GM21515 (cell line): ENCODE measurements at regions not wholly inside any gene's neighbourhood (a gene's known extent, or its start where the extent isn't known, plus 50 kb on each side); places are given as distances from the start of the nearest gene placed in this dataset.

ENCODE experiments used
- ATAC-seq: cut with Tn5 transposase; IDR thresholded peaks from one replicate; pipeline ENCODE4 v1.9.1; 2021; ENCODE audit not compliant: unreplicated experiment

DNA sequence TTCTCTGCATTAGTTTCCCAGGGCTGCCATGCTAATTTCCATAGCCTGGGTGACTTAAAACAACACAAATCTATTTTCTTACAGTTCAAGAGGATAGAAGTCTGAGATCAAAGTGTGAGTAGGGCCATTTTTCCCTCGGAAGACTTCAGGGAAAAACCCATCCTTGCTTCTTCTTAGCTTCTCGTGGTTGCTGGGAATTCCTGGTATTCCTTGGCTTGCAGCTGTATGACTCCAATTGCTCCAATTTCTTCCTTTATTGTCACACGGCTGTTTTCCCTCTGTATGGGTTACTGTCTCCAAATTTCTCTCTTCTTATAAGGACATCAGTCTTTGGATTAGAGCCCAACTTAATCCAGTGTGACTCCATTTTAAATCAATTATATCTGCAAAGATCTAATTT is 128.4 kb upstream of the JAG1 start:
- no peak for ATAC-seq

DNA sequence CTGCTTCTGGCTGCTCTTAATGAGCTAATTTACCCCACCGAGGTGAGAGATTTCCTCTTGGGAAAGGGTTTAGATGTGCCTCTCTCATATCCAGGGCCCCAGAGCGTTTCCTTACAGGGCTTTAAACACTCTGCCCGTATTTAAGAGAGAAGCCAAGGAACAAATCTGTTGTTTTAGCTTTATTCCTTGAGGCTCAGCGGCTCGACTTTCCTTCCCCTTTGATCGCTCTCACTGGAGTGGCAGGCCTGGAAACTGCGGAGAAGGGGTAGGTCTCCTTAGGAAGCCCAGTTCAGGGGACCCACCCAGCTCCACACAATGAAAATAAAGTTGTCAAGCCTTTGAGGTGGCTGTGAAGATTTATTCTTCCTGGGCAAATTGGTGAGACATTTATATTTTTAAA is 132.0 kb upstream of the JAG1 start:
- no peak for ATAC-seq

DNA sequence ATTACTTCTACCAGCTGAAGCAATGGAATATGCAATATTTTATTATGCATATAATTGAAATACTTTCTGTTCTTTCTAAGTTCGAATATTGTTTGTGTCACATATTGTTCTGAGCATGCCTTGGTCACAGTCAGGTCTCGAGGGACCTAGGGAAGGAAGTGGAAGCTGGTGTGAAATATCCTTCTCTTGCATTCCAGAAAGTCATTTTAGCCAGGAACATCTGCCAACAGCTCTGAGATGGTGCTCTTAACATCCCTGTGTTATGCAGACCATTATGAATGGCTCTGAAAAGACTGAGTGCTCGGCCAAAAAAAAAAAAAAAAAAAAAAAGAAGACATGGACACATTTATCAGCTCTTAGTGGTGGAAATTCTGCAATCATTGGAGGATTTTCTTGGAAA is 132.7 kb upstream of the JAG1 start:
- no peak for ATAC-seq

DNA sequence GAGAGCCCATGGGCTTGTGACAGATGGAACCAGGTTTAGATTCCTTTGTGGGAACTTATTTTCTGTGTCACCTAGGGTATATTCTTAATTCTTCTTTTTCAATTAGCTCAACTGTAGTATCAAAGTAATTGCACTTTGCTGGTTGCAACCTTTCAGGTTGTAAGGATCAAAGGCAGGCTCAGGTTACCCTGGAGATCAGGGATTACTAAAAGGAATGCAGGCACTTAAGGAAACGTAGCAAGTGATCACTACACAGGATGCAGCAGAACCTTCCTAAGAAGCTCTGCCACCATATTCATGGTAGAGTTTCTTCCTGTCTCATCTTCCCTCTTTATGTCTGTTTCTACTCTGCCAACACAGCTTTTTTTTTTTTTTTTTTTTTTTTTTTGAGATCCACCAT is 133.2 kb upstream of the JAG1 start:
- ATAC-seq = no peak

DNA sequence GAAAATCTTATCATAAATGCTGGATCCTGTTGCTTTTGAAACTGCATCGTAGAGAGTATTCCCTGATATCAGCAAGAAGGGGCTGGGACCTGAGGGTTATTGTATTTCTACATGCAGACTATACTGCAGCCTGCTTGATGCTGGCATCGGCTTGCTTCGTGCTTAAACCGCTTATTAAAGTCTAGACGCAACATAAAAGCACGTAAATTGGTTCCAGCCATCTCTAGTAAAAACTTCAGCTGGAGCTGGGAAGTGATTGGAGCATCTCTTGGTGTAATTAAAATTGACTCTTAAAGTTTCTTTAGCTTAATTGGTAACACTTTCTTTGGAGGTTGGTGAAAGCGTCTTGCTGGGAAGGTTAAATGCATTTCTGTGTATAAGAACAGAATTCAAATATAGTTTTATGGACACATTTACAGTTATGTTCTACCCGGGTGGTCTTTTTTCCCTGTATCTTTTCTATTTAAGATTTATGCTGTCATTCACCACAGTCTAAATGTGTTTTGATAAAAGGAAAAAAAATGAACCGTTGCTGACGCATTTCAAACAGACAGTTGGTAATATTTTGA is 139.0 kb upstream of the JAG1 start:
- ATAC-seq = no peak

DNA sequence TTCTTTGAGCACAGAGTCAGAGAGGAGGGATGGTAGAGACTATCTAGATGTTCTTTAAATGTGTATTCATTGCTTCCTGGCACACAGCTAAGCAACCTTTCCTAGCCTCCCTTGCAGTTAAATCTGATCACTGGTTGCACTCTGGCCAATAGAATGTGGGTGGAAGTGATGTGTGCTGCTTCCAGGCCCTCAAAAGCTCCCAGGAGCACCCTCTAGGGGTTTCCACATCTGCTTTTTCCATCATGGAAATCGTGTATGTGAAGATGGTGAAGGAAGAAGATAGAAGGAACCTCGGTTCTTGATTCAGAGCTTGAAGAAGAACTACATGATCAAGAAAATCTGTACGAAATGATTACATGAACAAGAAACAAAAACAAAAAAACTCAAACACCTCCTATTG is 149.8 kb upstream of the JAG1 start:
- no peak for ATAC-seq

DNA sequence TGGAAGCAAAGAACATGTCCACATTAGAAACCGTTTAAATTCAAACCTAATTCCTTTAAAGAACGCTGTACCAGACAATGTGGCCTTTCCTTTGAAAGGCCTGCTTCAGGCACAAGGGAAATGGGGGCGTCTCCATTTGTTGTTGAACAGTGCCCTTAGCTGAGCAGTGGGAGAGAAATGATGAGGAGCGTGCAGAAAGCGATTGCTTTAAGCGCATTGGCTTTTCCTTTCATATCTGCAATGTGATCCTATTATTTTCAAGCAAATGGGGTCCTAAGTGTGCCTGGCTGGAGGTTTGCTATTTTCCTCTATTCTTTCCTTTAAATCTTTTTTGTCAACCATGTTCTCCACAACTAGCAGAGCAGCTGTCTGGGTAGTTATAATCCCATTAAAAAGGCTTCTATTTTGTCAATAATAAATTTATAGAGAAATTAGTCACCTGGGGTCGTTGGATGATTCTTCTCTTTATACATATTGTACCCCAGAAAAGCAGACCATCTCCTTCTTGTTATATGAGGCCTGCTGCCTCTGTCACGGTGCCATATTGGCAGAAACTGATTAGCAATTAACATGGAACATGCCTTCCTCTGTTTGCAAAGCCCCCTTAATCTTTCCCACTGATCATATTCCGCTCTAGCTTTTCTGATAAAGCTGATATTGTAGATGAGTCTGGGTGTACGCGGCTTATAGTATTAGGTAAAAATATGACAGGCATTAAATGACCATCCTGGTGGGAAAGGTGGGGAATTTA is 151.1 kb upstream of the JAG1 start:
- no peak for ATAC-seq

DNA sequence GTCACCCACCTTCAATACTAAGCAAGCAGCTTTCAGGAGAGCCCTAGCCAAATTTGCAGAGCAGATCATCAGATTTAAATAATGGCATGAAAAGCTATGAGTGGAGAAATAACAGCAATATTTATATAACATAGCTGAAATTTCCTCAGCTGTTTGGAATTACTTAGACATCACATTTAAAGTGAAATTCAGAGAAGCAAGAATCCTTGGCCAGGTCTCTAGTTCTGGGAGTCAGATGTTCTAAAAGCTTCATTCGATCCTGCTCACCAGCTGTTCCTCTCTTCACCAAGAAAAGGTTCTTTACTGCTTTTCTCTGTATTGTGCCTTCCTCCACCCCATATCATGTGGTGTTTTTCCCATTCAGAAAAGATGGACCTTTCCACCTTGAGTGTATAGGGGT is 152.3 kb upstream of the JAG1 start:
- ATAC-seq = no peak

DNA sequence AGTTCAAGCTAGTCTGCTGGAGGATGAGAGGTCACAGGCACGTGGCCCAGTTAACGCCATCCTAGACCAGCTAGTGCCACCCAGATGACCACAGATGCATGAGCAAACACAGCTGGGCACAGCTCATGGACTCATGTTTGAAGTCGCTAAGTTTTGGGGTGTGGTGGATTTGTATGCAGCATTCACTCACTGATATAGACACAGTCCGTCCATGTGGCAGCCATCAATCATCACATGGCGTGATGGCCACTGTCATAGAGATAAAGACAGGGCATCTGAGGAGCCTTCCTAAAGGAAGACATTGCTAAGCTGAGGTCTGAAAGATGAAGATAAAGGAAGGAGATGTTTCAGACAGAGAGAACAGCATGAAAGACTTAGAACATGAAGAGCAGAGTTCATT is 154.4 kb upstream of the JAG1 start:
- ATAC-seq = no peak

DNA sequence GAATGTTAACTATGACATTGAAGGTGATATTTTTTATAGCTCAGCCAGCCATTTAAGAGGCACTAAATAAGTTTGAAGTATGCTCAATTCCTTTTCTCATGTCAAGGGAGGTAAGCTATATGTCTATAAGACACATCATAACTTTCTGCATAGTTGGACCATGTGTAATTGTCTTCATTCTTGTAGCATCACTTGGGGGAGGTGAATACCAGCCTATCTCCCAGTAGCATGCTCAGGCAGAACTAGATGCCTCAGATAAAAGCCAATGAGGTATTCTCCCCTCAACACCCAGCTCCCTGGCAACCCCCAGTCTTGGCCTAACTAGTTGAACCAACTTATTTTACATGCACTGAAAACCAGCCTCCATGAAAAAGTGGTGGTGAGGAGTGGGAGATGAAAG is 158.3 kb upstream of the JAG1 start:
- no peak for ATAC-seq

DNA sequence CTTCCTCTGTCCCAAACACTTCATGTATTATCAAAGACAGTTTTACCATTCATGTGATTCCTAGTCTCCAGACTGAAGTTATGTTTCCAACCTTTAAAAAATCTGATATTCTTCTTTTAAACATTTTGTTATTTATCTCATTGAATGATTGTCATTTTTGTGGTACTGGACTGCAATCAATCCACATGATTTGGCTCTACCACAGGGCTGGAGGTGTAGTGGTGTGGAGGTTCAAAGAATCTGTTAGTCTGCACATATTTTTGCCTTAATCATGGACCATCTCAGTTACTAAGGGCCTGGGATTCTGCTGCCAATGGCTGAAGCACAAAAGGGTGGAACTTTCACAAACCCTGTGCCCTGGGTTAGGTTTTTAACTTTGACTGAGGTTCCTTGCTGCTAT is 164.1 kb upstream of the JAG1 start:
- no peak for ATAC-seq

DNA sequence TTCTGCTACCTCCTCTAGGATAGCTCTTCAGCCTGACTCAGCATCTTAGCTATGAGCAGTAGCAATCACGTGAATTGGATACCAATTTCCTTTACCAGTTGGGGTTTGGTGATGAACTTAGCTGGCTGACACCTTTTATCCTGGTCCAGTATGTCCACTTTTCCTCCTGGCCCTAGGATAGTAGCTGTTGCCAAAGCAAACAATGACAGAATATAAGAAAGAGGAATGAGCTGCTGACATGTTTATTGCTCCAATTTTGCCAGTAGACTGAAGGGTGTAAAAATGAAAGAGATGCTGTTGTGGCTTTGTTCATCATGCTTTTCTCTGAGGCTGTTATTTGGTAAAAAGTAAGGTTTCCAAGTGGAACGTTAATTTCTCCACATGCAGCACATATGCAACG is 168.3 kb upstream of the JAG1 start:
- no peak for ATAC-seq

DNA sequence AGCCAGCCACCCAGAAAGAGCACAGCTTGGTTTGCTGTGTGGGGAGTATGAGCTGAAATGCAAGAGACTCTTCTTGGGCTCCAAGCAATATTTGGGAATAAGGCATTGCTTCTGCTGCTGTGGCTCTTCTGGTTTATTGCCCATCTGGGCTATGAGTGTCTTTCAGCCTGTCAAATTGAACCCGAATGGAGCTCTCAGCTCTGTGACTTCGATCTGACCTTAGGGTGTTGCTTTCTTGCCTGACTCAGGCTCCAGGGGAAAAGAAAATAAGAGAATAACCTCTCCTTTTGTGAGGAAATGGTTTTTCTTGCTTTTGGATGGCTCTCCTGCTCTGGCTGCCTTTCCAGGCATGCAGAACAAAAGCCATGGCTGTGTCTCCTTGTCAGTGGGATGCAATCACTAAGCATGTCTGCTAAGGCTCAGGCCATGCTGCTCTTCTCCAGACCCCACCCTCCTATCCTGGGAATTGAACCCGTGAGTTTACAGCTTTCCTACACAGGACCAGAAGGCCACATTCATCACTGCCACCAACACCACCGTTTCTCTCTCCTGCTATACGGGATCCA is 169.4 kb upstream of the JAG1 start:
- no peak for ATAC-seq

DNA sequence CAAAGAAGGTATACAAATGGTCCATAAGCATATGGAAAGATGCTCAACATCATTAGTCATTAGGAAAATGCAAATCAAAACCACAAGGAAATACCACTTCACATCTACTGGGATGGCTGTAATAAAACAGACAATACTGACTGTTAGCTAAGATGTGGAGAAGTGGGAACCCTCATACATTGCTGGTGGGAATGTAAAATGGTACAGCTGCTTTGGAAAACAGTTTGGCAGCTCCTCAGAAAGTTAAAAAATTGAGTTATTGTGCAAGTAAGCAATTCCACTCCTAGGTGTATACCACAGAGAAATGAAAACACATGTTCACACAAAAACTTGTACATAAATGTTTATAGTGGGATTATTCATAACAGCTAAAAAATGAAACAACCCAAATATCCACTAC is 173.0 kb upstream of the JAG1 start:
- ATAC-seq = no peak

DNA sequence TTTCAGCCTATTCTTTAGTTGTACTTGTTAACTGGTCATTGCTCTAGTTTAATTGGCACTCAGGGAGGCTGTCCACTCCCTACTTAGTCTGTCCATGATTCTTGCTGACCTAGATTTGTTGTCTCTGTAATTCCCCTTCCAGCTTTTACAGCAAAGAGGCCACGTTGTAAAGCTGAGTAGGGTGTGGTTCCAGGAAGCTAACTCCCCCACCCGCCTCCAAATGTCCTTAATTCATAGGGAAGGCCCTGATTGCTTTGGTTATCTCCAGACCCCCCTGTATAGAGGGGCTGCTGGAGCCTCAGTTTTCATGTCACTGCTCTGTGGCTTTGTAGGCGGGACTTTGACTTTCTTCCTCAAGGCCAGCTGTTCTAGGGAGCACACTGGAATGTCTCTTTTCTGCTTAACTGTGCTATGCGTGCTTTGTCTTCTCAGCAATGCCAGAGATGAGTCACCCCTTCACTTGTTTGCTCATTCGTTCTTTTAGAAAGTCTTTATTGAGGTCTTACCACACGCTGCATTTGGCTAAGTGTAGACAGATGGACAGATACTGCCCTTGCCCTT is 175.1 kb upstream of the JAG1 start:
- ATAC-seq = no peak

DNA sequence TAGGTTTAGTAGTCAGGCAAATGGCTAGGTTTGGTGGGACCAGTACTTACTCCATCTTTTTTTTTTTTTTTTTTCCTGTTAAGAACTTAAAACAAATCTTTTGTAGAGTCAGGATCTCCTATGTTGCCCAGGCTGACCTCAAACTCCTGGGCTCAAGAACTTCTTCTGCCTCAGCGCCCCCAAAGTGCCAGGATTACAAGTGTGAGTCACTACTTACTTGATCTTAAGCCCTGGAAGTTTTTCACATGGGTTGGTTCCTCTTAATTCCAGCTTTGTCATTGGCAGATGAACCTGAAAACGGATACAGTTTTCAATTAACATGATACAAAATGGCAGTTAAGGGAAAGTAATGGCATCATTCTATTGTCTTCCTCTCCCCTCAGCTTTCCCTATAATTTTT is 179.4 kb upstream of the JAG1 start:
- no peak for ATAC-seq

DNA sequence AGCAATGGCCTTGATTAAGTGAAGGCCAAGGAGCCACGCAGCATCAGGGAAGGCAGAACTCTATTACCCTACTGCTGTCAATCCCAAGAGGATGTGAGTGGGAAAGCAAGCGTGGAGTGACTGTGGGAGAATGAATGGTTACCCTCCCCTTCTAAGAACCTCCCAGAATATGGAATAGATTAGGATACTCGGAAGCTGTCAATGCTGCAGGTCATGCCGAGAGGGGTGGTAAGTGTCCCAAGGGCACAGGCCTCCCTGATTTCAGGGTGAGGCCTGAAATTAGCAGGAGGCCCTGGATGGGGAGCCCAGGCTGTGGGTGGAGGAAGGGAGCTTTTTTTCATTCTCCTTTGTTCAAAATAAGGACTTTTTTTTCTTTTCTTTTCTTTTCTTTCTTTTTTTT is 179.9 kb upstream of the JAG1 start:
- ATAC-seq = no peak

DNA sequence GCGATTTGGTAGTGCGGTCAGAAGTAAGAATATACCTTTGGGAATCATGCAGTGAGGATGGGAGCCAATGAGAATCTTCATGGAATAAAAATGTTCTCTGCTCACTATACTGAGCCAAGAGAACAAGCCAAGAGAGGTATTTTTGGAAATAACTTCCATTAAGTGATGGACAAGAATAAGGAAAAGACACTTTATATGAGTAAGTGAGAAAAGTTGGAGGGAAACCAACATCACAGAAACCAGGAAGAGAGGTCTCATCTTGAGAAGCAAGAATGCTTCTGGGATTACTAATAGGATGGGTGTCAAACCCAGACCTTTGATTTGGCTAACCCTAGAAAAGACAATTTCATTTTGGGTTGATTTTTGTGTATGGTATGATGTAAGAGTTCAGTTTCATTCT is 181.2 kb upstream of the JAG1 start:
- no peak for ATAC-seq

DNA sequence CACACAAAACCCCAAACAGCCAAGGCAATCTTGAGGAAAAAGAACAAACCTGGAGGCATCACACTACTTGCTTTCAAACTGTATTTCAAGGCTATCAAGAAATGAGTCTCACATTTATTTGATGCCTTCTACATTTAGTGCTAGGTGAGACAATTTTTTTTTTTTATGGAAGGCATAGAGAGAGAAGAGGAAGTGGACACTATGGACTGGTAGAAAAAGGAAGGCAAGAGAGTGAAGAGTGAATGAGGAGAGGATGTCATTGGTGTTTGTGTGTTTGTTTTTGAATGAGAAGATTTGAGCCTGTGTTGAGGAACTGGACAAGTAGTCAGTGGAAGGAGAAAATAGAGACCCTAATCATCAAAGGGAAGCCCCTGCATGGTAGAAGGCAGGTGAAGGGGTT is 182.0 kb upstream of the JAG1 start:
- no peak for ATAC-seq

DNA sequence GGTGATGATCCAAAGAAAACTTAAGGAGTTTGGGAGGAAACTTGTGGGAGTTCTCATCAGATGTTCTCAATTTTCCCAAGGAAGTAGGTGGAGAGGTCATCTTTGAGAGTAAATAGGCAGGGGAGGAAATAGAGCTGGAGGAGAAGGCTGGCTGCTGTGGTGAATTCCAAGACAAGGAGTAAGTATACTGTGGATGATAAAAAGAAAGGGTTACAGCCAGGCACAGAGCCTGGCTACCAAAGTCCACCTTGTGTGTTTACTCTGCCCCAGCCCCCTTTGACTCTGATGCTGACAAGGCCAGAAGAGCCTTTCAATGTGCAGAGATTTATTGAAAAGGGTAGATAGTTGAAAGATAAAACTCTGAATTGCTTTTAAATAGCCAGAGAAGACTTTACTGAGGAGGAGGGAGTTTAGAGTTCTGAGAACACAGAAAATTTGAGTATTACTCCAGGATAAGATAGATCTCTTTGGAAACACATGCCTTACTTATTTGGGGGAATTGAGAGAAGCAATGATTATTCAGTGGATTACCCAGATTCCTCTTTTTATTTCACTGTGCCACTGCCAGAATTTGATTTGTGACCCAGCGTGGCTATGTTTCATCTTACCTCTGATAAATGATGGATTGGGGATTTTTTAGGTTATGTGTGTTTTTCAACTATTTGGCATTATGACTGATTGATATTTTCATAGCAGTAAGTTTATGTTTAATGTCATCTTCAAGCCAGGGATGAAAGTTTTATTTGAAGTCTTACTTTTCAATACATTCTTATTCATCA is 182.6 kb upstream of the JAG1 start:
- ATAC-seq = no peak

DNA sequence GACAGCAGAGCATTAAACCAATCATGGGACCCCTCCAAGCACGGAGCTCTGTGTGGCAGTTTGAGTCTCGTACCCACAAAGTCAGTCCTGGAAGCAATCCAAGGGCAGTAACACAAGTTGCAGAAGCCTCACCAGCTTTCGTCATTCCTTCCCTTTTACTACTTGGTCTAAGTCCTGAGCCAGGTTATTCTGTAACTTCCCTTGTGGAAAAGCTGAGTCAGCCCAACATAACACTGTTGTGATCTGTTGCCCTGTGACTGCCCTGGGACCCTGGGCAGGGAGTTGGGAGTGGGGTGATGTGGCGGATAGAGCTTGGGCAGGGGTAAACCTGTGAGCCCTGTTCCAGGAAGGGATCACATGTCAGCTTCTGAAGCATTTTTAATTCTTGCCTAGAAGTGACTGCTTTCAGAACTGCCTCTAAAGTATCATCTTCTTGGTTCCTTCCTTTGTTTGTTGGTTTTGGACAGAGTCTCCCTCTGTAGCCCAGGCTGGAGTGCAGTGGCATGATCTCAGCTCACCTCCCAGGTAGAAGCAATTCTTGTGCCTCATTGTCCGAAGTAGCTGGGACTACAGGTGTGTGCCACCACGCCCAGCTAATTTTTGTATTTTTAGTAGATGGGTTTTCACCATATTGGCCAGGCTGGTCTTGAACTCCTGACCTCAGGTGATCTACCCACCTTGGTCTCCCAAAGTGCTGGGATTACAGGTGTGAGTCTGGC is 183.7 kb upstream of the JAG1 start:
- ATAC-seq = no peak
